ENCODE measurements at regions not wholly inside any gene's neighbourhood (a gene's known extent, or its start where the extent isn't known, plus 50 kb on each side); places are given as distances from the start of the nearest gene placed in this dataset.

DNA sequence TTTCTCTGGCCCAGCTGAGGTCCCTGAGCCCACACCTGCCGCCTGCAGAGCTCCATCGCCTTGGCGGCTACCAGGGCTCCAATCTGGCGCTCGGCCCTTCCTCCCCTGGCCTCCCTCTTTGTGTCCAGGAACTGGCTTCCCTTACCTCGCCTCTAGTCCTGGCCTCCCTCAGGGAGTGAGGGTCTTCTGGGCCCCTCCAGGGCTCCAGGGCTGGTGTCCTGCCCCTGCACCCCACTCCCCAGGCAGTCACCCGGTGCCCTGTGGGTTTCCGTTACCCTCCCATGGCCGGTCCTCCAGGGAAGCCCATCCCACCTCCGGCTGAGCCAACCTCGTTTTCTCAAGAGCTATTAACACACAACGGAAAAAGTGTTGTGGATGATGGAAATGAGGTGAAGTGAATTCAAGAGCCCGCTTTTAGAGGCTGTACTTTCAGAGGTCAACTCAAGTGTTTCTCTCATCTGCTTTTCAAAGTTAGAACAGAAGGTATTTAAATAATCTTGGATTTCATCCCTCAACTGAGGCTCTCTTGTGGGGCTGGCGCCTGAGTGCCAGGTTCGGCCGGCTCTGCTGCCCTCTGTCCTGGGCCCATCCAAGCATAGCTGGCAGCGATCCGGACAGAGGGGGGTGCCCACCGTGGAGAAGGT, 131.9 kb downstream of the ASB1 start:
- no peak for DNase-seq (ENCODE audit: low read depth in 4 of 4, low spot score in 3 of 4)

DNA sequence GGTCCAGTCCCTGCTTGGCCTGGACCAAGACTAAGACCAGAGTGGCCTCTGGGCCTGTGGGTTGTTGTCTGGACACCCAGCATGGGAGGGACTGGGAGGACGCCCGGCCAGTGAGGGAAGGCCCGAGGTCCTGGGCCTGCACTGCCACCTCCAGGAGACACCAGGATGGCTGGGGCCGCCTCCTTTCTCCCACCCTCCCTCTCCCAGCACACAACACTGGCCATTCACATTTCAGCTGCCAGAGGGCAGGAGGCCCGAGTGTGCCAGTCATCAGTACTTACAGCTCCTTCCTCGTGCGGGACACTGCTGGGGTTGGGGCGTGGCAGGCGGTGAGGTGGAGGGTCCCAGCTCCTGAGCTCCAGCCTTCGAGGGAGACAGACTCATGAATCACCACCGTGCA, 133.5 kb downstream of the ASB1 start:
- DNase-seq (ENCODE audit: low read depth in 4 of 4, low spot score in 3 of 4), result no peak

DNA sequence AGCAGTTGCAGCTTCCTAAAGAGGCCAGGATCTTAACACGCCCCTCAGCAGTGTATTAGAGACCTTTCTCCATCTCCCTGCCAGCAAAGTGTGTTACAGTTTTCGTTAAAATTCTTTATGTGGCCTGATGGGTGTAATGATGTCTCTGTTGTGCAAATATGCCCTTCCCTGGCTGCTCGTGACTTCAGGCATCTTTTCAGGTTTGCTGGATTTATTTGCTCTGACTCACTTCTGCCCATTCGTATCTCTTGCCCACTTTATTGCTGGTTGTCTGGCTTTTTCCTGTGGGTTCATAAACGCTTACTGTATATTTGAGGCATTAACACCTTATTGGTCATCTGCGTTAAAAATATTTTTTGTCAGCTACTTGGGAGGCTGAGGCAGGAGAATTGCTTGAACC, 134.5 kb downstream of the ASB1 start:
- no peak for DNase-seq (ENCODE audit: low read depth in 4 of 4, low spot score in 3 of 4)

DNA sequence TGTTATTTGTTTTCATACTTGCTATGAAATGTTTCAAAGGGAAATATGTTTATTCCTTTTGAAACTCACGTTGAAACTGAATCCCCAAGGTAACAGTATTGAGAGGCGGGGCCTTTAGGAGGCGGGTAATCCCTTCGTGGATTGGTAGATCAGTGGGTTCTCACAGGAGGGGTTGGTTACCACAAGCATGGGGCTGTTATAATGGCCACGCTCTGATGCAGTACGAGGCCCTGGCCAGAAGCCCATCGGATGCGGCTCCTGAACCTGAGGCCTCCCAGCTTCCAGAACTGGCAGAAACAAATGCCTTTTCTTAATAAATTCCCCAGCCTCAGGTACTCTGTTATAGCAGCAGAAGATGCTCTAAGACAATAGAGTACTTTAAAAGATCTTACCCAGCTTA, 135.7 kb downstream of the ASB1 start:
- DNase-seq (ENCODE audit: low read depth in 4 of 4, low spot score in 3 of 4), result no peak

DNA sequence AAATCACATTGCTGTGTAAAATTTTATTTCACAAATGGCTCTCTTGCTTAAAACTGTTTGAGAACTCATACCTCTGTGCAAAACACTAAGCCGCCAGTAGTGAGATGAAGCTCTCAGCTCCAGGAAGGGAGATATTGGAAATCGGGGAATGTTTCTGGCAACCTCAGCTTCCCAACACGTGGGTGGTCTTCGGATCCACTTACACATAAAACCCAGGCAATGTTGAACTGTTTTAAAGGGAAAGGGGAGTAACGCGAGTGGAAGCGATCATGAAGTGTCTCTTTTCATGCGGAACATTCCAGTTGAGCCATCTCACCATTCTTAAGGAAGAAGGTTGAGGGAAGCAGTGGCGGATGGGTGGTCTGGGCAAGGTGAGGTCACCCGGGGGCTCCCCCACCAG, 136.8 kb downstream of the ASB1 start:
- no peak for DNase-seq (ENCODE audit: low read depth in 4 of 4, low spot score in 3 of 4)

DNA sequence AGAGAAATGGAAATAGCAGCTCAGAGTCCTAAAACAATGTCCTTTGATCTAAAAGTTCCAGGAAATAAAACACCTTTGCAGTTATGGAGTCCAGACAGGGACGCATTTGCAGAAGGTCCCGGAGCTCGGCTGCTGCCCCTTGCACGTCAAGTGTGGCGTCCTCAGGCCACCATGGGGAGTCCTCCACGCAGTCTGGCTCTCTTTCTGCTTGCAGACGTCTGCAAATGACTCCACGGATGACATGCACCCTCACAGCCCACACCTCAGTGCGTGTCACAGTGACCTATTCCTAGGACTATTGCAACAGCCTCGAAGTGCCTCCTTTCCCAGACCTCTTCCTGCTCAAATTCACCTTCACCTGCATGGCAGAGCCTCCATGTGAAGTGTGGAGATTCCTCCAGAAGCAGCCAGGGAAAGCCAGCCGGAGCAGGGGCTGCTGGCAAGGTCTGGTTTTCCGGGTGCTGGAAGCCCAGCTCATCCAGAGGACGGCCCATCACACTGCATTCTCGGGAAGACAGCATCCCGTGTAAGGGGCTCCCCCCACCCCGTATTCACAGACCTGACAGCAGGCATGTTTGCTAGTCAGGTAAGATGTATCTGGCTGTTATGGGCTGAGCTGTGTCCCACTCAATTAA, 137.7 kb downstream of the ASB1 start:
- DNase-seq (ENCODE audit: low read depth in 4 of 4, low spot score in 3 of 4), result no peak

DNA sequence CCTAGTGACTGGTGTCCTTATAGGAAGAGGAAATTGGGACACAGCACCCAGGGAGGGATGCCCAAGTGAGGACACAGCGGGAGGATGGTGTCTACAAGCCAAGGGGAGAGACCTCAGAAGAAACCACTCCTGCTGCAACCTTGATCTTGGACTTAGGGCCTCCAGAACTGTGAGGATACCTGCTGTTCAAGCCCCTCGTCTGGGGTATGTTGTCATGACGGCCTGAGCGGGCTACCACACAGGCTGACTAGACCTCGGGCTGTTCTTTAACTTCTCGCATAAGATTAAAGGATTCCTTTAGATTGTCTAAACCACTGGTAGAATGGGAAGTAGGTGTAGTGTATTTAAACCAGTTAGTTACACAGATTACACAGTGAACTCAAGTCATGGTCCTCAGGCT, 138.3 kb downstream of the ASB1 start:
- DNase-seq (ENCODE audit: low read depth in 4 of 4, low spot score in 3 of 4), result no peak

DNA sequence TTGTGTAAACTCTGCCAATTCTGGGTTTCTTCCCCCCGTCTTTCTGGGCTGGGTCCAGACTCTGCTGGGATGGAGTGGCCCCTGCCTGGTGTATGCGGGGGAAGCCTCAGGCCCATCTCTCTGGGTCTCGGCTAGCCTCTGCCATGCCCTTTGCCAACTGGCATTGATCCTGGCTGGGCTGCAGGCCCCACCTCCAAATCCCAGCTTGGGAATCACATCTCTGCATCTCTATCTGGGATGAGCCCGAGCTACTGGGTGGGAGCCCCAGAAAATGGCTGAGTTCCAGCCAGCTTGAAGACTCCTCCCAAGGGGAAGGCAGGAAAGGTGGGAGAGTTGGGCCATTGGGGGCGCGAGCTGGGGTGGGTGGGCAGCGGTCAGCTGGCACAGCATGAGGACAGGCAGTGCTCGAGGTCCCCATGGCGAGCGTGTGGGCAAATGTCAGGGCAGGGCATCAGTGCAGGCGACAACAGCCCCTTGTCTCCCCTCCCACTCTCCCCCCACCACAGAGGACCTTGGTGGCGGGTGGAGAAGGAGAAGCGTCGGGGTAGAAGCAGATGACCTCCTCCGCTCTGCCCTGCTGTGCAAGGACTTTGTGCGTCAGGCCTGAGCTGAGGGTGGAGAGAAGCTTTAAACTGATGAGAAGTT, 139.4 kb downstream of the ASB1 start:
- no peak for DNase-seq (ENCODE audit: low read depth in 4 of 4, low spot score in 3 of 4)

DNA sequence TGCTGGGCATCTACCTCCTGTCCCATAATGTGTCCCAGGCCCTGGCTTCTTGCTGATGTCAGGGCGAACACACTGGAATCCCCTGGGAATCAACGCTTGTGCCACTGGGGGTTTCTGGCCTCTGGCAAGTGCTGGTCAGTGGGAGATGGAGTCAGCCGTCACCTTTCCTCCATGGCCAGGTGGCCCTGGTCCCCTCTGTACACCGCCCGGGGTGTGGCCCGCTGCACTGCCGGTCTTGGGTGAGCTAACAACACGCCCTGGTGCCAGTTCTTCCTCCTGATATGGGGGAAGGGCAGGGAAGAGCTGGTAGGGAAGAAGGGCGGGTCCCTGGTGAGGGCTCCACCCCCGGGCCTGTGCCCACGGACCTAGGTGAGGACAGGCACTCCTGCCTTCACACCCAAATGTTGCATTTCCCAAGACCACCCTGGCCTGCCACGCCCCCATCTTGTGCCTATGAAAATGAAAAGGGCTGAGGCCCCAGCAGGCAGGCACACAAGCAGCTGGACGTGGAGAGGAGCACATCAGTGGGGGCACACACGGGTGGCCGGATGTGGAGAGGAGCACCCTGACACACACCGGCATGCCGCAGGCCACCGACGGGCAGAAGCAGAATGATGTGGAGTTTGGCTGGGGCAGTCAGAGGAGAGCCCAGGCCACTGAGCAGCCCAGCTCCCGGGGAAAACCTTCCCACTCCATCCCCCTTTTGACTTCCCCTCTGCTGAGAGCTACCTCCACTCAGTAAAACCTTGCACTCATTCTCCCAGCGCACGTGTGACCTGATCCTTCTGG, 140.5 kb downstream of the ASB1 start:
- DNase-seq (ENCODE audit: low read depth in 4 of 4, low spot score in 3 of 4), result no peak

DNA sequence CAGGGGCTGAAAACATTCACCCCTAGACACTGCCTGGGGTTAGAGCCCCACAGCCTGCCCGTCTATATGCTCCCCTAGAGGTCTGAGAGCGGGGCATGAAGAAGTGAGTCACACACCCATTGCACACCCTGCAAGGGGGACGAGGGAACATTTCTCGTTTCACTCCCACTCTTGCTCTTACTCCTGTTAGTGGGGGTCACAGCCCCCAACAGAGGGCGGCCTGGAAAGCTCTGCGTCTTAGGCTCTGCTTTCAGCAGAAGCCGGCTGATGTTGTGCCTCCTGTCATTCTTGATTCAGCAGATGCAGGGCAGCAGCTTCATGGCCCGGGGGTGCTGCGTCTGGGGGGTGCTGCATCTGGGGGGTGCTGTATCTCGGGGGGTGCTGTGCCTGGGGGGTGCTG, 141.3 kb downstream of the ASB1 start:
- DNase-seq (ENCODE audit: low read depth in 4 of 4, low spot score in 3 of 4), result no peak

DNA sequence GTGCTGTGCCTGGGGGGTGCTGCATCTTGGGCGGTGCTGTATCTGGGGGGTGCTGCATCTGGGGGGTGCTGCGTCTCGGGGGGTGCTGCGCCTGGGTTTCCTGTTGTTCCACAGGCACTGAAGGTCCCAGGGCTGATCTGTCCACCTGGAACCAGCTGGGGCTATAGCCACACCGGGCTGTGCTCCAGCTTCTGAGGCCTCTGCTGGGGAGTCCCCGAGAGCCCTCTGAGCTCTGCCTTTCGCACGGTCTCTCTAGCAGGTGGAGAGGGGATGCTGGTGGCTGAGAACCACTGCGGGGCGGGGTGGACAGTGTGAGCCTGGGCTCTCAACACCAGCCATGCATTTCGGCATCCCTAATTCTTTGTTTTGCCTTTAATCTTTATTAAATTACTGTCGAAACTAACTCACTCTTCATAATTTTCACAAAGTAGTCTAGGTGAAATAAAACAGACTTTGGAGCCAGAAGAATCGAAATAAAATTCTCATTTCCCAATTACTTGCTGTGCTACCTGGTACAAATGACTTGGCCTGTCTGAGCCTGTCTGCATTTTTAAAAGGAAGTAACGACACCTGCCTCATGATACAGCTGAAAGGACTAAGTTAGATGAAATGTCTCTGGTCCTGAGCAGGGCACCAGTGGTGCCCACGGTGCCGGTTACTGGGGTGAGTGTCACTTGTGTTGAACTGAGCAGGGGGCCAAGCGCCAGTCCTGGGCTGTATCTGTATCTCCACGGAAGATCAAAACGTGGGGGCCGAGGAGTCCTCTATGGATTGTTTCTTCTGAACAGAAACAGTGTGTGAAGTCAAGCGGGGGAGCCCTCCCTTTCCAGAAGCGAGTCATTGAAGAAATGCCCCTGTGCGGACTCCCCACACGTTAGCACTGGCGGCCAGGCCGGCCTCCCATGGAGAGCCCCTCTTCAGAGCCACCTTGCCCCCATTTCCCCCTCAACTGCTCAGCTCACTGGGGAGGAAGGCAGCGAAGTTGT, 142.0 kb downstream of the ASB1 start:
- DNase-seq (ENCODE audit: low read depth in 4 of 4, low spot score in 3 of 4), result no peak

DNA sequence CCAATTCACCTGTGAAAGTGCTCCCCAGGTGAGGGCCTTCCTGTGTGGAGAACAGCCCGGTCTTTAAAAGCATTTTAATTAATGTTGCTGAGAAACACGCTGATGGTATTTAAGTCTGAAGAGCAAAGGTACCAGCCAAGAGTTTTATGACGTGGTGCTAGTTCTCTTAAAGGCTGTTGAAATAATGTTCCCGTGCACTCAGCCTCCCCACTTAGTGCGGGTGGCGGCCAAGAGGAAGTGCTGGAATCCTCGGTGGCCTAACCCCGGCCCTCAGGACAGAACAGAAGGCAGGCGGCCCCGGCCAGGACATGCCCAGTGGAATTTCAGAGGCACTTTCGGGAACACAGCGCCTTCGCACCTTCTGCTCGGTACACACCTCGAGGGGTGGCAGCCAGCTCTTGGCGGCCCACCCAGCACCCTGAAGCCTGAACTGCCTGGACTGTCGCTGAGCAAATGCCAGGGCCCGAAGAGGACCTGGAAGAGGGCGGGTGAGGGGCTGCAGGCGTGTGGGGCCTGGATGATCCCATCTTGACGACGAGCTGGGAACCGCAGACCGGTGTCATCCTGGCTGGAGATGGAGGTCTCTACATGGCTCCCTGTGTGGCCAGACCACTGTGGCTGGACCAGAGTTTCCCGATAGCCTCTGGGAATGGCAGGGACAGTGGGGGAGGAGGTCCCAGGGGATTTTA, 142.9 kb downstream of the ASB1 start:
- DNase-seq (ENCODE audit: low read depth in 4 of 4, low spot score in 3 of 4), result no peak

DNA sequence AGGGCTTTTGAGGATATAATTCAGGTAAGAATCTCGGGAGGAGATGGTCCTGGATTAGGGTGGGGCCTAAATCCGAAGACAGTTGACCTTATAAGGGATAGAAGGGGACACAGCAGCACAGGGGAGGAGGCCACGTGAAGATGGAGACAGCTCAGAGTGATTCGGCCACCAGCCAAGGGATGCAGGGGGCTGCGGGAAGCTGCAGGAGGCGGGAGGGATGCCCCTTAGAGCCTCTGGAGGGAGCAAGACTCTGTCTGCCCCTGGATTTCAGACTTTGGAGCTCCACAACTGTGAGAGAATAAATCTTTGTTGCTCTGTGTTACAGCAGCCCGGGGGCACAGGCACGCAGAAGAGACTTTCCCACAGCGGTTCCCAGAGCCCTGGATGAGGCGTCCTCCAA, 143.7 kb downstream of the ASB1 start:
- no peak for DNase-seq (ENCODE audit: low read depth in 4 of 4, low spot score in 3 of 4)

DNA sequence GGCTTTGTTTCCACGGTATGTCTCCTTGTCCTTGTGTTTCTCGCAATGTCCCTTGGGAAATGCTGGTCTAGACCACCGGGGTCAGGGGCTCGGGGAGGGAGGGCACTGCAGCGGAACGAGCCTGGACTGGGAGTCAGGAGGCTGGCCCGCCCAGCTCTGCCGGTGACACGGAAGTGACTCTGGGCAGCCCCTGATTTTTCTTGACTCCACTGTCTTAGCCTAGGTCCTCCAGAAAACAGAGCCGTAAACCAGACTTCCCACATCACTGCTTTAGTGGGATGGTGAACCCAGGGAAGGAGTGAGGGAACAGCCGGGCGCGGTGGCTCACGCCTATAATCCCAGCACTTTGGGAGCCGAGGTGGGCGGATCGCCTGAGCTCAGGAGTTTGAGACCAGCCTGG, 144.2 kb downstream of the ASB1 start:
- no peak for DNase-seq (ENCODE audit: low read depth in 4 of 4, low spot score in 3 of 4)

DNA sequence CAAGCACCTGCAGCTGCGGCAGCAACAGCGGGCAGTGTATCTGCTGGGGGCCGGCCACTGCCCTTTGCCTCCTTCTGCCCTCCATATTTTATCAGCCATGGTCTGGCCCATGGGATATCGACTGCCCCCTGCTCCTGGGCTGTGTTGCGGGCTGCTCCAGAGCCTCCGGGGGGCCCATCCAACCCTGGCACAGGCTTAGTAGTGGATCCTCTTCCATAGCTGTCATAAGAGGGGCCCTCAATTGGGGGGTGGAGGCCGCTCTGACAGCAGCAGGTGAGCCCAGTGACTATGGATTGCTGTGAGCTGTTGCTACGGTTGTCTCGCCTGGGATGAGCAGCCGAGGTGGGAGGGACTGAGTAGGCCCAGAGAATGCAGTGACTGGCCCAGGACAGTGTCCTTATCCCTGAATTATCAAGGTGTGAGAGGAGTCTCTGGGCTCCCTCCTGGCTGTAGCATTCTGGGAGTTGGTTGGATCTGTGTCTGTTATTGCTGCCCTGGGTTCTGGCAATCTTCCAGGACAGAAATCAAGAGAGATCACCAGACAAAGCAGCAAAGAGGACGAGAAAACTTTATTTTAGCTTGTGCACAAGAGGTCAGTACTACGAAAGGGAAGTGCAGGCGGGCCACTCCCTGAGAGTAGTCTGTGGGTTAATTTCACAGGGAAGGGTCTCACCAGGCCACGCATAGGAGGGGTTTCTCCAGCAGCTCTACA, 145.1 kb downstream of the ASB1 start:
- no peak for DNase-seq (ENCODE audit: low read depth in 4 of 4, low spot score in 3 of 4)

DNA sequence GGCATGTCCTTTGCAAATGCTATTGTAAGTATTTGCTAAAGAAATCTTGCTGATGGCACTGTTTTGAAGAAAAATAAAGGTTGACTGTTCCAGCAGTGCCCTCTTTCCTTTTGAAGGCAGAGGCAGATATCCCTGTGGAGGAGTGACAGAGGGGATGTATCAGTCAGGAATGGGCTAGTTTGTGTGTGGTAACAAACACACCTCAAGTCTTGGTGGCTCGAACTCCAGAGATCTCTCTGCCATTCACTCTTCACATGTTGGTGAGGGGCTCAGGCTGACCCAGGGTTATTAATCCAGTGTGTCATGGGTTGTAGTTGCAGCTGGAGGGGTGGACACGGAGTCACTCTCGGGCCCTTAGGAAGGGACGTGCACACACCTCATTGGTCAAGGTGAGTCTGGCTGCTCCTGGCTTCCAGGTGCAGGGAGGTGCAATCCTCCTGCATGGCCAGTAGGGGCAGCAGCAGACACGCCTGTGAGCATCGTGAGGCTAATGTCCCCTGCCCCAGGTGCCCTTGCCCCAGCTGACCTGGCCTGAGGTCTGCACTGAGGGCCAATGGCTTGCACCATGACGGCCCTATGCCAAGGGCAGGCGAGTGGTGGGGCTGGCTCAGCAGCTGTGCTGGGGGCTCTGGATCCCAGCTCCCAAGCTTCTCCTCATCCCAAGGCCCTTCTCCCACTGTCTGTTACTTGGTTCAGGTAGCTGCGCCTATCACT, 146.5 kb downstream of the ASB1 start:
- no peak for DNase-seq (ENCODE audit: low read depth in 4 of 4, low spot score in 3 of 4)

DNA sequence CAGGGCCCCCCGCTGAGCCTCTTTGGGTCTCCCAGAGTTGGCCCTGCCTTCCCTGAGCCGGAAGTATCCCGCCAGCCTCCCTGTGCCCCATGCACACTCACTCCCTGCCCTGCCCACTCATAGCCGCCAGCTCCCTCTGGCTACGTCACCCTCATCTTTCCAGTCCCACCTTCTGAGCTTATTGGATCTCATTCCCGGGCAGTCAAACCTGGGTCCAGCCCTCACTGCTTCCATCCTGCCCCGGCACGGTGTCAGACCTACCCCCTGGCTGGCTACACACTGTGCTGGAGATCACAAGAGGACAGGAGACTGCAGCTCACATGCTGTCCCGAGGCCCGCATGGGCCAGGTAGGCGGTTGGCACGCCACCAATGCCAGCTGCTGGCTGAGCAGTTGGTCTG, 147.2 kb downstream of the ASB1 start:
- no peak for DNase-seq (ENCODE audit: low read depth in 4 of 4, low spot score in 3 of 4)

DNA sequence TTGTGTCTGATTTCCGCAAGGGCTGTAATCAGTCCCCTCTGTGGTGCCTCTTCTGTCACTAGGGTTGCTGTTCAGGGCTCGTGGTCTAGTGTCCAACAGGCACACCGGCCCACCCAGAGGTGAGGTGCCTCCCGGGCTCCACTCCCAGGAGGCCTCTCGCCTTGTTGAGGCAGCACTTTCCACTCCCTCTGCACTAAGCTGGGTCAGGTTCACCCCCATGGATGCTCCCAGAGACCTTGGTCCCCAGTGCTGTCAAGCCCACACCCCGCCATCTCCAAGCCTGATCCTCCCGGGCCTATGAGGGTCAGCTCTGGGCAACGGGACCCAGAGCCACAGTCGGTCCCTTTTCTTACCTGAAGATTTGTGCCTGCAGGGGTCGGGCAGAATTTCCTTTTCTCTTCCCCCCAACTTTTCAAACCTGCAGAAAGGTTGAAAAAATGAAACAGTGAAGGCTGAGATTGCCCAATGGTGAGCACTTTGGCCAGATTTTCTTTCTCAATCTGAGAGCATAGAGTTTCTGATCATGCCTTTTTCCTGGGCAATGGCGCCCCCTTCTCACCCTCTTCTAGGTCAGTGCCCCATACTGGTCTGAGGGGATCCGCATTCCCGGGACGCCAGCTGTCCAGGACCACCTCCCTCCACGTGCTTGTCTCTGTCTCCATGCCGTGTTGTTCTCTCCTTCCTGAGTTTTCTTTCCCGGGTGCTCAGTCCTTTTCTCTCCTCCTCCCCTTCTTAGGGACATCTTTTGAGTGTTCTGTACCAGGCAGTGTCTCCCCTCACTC, 148.0 kb downstream of the ASB1 start:
- no peak for DNase-seq (ENCODE audit: low read depth in 4 of 4, low spot score in 3 of 4)
